Activated naive CD4-positive, alpha-beta T cell treated with Interleukin-2 at 50 U/mL for 16 hours (primary cell): ENCODE measurements at regions not wholly inside any gene's neighbourhood (a gene's known extent, or its start where the extent isn't known, plus 50 kb on each side); places are given as distances from the start of the nearest gene placed in this dataset.

Experiments
- DNase-seq: peaks from one replicate; pipeline ENCODE4 v3.0.0-alpha.2; 2020

DNA sequence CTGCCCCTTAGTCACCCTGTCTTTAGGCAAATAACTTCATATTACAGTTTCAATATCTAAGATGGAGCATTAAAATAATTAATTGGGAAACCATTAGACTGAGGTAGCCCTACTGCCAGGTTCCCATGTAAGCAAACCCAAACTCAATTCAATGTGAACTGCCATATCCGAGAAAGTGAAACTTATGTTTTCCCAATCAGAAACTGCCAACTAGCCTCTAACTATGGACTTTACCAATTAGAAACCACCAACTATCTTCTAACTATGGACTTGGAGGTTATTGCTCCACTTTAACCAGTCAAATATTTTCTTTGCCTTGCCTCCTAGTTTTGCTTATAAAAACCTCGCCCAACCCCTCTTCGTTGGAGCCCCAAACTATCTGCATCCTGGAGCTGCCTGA lies 218.5 kb downstream of the ENC1 start:
- no peak for DNase-seq

DNA sequence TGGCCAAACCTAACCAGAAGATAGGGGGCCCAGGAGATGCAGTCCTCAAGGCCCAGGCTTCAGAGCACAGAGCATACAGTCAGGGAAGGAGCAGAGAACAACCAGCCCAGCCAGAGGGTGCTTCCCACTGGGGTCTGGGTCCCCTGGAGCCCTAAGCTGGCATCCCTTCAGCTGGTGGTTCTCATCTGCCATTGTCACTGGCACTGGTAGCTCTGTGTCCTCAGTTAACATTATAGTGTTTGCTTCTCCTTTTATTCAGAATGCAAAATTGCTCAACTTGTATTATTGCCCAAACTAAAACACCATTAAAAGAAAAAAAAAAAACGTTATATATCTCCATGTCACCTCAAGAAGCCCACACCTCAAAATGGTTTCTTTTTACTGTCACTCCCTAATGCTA lies 219.2 kb downstream of the ENC1 start:
- no peak for DNase-seq

DNA sequence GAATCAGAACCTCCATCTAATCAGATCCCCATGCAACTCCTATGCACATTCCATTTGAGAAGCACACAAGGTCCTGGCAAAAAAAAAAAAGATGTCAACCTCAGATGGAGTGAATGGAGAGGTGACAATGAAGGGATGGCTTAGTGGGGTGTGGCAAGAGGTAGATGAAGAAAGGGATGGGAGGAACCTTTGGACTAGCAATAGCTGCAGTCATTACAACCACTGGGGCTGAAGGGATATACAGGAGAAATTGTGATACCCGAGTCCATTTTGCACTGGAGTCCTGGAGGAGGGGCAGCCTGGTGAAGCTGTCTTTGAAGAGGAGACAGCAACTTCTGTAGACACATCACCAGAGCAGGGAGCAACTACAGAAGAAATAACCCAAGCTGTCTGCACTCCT lies 219.6 kb downstream of the ENC1 start:
- no peak for DNase-seq

DNA sequence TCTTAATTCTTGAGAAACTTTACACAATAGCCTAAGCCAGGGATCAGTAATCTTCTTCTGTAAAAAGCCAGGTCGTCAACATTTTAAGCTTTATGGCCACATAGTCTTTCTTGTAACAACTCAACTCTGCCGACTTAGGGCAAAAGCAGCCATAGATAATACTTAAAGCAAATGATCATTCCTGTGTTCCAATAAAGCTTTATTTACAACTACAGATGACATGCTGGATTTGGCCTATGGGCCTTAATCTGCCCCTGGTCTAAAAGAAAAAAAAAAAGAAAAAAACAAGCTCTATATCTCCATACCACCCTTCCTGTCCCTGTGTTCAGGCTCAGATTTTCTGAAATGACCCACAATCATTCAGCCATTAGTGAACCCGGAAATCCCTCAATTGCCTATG lies 220.3 kb downstream of the ENC1 start:
- no peak for DNase-seq

DNA sequence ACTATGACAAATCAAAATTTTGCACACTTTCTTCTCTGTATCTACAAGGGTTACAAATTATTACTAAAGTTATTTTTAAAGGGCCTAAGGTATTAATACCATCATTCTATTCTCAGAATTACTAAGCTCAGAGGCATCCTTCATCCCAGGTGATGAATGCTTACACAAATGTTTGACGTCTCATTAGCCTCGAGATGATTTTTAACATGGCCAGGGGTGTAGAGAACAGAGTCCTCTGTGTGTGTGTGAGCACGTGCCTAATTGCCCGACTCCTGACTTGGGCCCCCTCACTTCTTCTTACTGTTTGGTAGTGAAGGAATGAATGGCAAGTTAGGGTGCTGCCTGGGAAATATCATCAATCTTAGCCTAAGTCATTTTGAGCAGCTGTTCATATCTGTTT lies 221.1 kb downstream of the ENC1 start:
- no peak for DNase-seq

DNA sequence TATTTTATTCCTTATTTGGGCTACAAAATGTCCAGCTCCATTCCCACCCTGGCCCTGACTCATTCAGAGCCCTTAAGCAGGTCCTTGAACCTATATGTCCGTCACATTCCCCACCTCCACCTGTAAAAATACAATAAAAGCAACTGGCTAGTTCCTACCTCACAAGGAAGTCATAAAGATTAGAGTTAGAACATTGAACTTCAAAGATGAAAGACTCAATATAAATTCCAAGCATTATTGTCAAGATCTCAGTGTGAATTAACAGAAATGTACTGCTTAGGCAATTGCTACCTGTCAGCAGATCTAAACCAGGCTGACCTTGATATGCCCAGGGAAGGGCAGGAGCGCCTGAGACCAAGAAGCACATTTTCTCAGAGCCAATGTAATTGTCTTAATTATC lies 221.8 kb downstream of the ENC1 start:
- DNase-seq = no peak

DNA sequence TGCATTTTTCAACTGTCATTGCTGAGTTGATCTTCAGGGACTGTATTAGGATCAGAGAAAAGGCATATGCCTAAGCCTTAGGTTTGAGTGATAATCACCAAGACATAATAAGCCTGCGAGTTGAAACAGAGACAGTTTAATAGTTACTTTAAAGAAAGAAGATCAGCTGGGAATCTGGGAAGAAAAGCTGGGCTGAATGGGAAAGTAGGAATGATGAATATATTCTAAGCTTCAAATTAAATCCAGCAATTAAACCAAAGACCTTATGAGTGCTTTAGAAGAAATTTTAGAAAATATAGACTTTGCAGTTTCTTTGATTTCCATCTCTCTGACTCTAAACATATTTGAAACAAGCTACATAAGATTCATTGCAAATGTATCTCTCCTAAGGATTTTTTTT lies 222.3 kb downstream of the ENC1 start:
- no peak for DNase-seq

DNA sequence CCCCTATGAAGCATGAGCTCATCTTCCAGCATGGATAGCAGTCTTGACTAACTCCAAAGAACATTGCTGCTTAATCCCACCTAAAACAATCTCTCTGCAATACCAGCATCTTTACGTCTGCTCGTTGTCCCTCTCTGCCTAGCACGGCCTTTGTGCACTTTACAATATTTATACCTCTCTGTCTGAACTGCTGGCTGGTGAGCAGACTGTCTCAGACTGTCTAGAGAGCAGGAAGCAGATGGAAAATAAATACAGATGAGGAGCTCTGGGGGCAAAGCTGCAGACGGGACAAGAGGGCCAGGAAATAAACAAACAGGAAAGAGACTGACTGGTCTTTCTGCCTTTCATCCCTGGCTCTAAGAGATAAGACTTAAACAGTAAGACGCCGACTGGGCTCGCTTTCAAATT lies 224.8 kb downstream of the ENC1 start:
- DNase-seq = no peak

DNA sequence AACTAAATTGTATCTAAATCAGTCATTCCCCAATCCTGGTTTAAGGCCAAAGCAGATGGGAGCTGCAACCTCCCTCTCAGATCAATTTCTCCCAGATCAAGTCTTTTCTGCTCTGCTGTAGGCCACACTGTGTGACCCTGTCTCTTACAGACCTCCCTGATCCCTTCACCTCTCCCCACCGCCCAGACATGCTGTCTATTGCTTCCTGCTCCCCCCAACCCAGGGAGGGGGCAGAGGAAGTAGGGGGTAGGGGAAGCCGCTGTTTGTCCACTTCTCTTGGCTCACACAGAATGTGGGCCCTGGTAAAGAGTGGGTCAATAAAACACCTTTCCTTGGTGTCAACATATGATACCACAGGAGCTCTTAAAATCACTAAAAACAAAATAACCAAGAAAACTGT lies 226.3 kb downstream of the ENC1 start:
- no peak for DNase-seq

DNA sequence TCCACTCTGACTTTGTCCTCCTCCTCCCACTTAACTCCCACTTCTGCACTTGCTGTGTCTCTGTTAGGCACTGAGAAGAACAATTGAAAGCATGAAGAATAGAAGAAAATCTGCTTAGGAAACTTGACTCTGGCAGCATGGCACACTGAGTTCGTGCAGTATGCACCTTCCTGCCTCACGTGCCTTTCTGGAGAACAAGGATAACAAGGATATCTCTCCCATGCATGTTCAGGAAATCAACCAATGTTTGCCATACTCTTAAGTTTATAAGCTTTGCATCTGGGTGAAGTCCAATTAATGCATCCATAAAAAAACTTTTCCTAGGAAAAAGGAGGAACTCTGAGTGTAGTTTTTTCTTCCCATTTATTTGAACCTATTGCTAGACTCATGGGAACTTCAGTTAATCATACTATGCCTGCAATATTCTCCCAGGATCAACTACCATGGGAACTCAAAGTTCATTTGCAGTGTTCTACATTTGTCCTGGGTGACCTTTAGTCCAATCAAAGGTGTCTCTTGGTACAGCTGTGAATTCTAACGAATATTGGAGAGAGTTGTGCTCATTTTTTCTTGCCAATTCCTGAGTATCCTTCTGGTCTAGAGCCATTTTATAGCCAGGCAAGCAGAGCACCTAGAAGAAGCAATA lies 227.0 kb downstream of the ENC1 start:
- DNase-seq = no peak

DNA sequence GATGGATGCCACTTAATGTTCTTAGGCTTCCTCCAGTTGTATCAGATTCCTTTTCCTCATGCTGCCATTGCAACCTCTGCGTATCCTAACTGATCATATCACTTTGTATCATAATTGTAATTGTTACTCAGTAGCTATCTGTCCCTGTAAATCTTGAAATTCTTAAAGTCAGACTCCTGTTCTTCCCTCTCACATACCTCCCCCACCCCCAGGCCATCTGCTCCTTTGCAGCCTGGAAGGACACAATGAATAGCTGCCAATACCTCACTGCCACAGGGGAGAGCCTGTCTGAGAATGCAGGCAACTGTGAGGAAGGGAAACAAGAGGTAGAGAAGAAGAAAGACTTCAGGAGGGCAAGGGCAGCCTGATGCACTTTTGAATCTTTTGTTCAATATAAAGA lies 228.5 kb downstream of the ENC1 start:
- no peak for DNase-seq

DNA sequence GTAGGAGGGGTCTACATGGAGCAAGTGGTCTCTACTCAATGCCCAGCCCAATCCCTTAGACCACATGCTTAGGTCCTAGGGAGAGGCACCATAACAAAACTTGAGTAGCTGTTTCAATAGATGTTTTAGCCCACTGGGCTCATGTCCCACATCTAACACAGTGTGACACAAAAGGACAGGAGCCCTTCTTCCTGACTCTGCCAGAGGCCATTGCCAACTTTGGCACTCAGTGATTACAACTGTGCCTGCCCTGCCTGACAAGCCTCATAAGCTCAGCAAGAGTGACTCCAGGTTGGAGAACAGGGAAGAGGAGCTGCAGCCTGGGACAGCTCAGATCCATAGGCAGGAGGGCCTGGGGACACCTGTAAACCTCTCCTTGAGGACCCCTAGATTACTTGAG lies 230.8 kb downstream of the ENC1 start:
- no peak for DNase-seq

DNA sequence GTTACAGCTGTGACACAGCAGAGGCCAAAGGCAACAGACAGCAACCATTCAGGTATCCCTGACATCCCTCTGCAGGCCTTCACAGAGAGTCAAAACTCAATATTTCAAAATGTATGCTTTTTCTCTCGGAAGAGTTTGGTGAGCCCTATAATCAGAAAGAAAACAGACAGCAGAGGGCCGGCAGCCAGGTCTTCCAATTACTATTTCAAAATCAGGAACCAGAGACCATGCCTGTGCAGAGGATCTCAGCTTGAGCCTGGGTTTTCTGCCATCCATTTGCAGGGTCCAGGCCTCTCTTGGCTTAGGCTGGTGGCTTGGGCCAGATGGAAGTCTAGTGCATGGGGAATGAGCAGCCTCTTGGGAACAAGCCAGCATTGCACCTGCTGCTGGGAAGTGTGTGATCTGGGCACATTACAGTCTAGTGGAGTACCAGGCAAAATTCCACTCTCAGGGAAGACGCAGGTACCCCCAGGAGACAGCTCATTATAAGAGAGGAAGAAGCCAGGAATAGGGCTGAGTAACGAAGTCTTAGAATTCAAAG lies 231.3 kb downstream of the ENC1 start:
- DNase-seq = no peak

DNA sequence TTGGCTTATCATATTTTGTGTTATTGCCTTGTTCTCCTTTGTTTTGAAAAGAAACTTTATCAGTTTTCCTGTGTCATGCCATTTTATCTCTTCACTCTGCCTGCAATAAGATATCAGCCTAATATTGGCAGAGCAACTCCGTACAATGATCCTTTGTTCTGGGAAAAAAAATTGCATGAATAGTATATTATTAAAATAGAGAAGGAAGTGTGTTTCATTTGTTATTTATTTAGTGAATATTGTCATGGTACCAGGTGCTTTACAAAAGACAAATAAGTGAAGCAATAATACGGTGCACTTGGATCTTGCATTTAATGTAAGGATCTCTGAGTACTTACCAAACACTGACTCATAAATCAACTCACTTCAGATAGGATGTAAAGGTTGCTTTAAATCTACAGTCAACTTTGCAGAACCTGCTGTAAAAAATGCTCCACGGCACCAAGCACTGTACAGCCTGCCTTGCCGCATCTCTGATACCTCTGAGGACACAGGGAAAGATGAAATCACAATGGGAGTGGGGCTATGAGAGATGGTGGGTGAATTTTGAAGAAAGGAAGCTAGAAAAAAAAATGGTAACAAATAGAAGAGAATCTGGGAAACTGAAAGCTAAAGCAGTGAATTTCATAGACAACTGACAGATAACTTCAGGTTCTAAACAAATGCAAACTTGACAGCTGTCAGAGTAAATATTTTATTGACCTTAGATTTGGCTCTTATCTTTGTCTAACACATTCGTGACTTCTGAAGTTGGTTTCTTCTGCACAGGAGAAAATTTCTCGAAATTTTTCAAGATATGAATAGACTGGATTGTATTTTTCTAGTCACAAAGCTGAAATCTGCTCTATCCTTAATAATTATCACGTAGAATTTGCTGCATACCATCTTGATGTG lies 232.1 kb downstream of the ENC1 start:
- no peak for DNase-seq

DNA sequence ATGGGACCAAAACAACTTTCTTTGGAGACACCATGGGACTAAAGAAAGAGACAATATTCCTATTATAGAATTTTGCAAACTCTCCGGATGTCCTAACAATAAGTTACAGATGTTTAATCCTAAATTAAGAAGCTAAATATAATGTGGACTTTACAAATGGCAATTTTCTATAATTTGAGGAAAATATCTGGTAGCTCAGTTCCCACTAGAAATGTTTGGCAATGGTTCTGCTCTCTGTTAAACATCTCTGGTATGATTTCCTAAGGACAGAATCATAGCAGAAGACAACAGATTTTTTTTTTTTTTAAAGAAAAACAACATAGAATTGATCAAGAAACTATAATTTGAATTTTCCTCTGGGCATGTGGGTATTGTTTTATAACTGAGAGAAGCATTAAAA lies 232.8 kb downstream of the ENC1 start:
- DNase-seq = no peak

DNA sequence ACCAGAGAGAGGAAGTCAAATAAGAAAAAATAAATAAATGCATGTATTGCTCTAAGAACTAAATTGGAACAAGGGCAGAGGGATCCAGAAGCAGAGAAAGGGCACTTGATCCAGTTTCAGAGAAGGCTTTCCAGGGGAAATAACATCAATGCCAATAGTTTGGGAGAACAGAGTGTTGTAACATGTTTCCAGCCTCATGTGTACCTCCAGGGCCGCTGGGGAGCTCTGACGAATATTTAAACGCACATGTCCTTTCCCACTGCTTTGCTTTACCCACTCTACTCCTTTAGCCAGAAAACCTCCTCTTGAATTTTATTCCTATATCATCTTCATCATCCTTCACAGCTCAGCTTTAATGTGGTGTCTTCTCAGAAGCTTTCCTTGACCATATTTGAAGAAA lies 233.7 kb downstream of the ENC1 start:
- no peak for DNase-seq

DNA sequence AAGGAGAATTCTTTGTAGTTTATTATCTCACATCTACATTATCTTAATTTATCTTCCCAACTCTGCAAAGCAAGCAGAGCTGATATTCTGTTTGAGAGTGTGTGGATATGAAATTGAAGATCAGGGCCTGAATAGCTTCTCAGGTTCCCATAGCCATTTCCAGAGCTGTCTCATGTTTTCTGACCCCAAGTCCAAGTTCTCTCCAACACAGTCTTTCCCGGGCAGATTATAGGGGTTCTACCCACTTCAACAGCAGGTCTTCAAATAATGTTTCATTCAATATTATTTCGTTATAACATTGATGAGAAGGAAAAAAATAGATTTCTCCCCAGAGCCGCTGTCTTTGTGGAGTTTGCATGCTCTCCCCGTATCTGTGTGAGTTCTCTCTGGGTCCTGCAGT lies 234.9 kb downstream of the ENC1 start:
- DNase-seq = no peak

DNA sequence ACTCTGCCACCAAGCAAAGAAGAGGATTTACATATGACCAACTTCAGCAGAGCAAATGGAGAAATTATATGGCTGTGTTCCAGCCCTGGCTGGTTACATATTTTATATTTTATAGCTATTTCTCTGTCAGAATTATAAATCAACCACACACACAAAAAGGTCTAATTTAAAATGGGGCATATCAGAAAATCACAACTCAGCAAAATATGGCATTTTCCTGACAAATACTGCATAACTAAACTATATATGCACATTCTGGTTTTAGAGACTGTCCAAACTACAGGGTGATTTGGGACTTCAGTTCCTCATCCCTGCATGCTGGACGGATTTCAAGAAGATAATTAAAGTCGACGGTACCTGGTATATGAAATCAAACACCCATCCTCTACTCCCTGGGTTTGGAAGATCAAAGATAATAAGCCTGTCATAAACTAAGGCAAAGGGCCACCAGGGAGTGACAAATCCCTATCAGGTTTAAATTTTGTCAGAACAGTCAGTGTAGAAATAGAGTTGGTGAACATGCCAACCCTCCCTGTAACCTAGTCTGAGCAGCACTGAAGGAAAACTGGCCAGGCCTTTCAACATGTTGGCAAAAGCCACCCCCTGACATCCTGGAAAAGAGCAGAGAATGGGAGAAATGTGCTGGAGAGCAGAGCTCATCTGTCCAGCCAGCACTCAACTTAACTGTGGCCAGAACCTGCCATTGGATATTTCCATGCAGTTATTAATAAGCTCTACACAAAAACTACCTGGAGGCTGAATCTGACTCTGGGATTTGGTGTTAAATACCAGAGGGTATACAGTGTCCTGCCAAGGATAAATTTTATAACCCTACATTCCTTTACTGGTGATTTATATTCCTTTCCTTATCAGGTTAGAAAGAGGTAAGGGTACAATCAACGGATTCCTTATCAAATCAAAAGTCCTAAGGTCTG lies 235.7 kb downstream of the ENC1 start:
- no peak for DNase-seq

DNA sequence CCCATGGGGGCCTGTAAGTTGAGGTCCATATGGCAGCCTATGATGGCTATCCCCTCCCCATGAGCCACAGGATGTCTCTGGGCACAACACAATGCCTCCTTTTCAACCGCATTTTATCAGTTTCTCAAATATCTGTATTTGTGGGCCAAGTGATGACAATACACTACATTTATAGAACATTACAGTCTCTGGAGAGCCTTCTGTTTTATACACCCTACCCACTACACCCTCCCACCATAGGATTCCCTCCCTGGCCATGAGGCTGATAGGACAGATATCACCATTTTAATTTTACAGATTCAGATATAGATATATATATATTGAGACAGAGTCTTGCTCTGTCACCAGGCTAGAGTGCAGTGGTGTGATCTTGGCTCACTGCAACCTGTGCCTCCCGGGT lies 236.8 kb downstream of the ENC1 start:
- no peak for DNase-seq

DNA sequence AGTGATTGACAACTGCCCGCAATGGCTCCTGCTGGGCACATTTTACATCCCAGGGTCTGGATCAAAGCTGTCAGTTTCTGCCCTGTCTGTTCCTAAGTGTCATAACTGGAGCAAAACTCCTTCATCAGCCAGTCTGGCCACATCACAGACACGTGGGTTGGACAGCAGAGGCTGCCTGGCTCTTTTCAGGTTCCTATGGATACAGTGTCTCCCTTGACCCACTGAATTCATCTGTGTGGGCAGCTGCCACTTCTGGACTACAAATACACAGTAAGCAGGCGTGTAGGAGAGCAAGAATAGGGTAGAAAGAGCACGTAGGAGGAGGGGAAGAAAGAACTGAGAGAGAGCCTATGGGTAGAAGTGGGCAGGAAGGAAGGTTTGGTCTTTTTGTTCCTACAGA lies 238.0 kb downstream of the ENC1 start:
- no peak for DNase-seq

DNA sequence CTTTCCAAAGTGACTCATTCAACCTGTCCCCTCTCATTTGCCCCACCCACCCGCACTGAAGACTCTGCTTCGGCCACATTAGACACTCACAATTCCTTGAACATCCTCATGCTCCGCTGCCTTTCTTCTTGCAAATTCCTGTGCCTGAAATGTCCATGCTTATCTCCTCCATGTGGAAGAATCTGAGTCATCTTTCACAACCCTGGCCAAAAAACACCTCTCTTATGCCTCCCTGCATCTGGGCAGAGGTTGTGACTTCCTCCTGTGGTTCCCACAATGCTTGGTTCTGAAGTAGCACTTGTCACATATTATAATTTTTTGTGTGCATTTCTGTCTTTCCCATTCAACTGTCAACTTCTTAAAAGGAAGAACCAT lies 238.6 kb downstream of the ENC1 start:
- no peak for DNase-seq

DNA sequence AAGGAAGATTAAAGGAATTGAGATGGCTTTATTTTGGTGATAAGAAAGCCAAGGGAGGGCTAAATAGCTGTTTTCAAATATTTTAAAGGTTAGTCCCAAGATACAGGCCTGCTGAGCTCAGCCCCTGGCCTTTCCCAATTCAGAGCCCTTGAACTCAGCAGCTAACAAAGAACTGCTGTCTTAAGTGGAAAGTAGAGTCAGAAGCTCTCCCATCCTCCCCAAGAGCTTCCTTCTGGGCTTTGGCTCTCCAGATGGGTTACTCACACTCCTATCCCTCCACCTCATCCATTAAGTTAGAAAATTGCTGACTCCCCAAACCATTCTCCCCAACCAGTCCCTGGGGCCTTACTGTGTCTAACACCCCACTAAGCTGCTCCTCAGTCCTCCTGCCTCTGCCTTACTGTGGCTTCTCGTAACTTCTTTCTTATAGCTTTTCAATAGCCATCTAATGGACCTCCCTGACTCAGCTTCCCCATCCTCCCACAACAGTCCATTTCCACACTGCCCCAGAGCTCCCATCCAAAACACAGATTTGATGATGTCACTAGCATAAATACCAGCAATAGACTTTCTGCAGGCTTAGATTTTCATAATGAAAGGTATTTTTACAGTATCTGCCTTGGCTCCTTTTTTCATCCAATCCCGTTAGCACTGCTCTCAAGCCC lies 239.1 kb downstream of the ENC1 start:
- no peak for DNase-seq

DNA sequence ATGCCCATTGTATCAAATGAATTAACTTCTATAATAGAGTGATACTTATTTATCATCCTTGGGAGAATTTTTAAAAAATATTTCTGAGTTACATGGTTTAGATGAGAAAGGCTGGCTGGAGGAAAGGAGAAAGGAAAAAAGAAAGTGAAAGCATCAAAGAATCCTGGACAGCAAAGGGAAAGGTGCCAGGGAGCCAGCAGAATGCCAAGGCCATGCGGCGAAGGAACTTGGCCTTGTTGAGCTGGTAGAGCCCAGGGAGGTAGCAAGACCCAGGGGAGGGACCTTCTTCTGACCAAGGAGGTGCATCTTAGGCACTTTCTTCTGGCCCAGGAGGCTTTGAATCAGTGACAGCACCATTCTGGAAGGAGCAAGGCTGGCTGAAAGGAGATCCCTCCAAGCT lies 240.5 kb downstream of the ENC1 start:
- no peak for DNase-seq
